ENCODE measurements at regions not wholly inside any gene's neighbourhood (a gene's known extent, or its start where the extent isn't known, plus 50 kb on each side); places are given as distances from the start of the nearest gene placed in this dataset.

DNA sequence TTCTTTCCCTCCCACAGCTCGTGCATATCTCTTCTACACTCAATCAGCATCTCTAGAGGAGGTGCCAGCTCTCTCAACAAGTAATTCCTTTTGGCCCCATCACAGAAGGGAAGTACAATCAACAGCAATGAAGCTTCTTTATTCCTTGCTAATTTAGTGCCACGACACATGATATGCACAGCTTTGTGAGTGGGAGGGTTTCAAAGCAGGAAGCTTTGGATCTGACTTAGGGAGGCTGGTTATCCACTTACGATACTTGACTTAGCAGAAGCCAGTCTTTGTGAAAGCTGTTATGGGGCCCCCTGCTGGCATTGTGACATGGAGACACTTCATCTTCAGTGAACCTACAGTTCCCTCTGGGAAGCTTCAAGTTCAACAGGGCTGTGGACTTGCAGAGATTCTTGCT lies 81.0 kb downstream of the TMEM100 start:
- TF ChIP-seq EGR1 (IDR thresholded peaks at IDR 0.05) = no peak
- TF ChIP-seq EP300 (IDR thresholded peaks at IDR 0.05; ENCODE audit: borderline replicate concordance) = no peak
- TF ChIP-seq, protein P1, sequence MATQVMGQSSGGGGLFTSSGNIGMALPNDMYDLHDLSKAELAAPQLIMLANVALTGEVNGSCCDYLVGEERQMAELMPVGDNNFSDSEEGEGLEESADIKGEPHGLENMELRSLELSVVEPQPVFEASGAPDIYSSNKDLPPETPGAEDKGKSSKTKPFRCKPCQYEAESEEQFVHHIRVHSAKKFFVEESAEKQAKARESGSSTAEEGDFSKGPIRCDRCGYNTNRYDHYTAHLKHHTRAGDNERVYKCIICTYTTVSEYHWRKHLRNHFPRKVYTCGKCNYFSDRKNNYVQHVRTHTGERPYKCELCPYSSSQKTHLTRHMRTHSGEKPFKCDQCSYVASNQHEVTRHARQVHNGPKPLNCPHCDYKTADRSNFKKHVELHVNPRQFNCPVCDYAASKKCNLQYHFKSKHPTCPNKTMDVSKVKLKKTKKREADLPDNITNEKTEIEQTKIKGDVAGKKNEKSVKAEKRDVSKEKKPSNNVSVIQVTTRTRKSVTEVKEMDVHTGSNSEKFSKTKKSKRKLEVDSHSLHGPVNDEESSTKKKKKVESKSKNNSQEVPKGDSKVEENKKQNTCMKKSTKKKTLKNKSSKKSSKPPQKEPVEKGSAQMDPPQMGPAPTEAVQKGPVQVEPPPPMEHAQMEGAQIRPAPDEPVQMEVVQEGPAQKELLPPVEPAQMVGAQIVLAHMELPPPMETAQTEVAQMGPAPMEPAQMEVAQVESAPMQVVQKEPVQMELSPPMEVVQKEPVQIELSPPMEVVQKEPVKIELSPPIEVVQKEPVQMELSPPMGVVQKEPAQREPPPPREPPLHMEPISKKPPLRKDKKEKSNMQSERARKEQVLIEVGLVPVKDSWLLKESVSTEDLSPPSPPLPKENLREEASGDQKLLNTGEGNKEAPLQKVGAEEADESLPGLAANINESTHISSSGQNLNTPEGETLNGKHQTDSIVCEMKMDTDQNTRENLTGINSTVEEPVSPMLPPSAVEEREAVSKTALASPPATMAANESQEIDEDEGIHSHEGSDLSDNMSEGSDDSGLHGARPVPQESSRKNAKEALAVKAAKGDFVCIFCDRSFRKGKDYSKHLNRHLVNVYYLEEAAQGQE (IDR thresholded peaks at IDR 0.05; ENCODE audit: low read depth) = no peak
- TF ChIP-seq, protein P2, sequence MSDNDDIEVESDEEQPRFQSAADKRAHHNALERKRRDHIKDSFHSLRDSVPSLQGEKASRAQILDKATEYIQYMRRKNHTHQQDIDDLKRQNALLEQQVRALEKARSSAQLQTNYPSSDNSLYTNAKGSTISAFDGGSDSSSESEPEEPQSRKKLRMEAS (IDR thresholded peaks at IDR 0.05) = no peak

Measured in Ishikawa (cell line).